CD4-positive, alpha-beta T cell (primary cell): ENCODE measurements at regions not wholly inside any gene's neighbourhood (a gene's known extent, or its start where the extent isn't known, plus 50 kb on each side); places are given as distances from the start of the nearest gene placed in this dataset.

ENCODE experiments used
- ATAC-seq: fragments of 200-7000 bp; cut with Tn5 transposase; one replicate; pipeline ENCODE4 v1.10.0; 2022; ENCODE audit warnings: mild to moderate bottlenecking; ENCODE audit not compliant: poor library complexity
- CTCF ChIA-PET: fragments of 350-600 bp; sonication (Branson Sonifier 250); formaldehyde crosslinking; loops from one replicate; lab custom pipeline; 2021; ENCODE audit warnings: antibody characterized with exemption, inconsistent platforms; lab: Charles Lee
- POLR2A ChIA-PET: fragments of 350-600 bp; sonication (Branson Sonifier 250); formaldehyde crosslinking; loops from one replicate; lab custom pipeline; 2021; ENCODE audit warnings: antibody characterized with exemption, inconsistent platforms; lab: Charles Lee
- DNase-seq, 14 experiments: peaks; one replicate each; pipeline ENCODE4 v3.0.0-alpha.2; 2013 to 2020; ENCODE audit warnings: mixed read lengths in 2 of 14
- H3K27ac ChIP-seq, 2 donors: one replicate each; pipeline versions ENCODE4 v1.5.1 to v1.7.0; 2013; ENCODE audit warnings: low read length in 2 of 2, low read depth in 1 of 2, mild to moderate bottlenecking in 1 of 2
- H3K27me3 ChIP-seq, 2 experiments: 1 replicate in 1 of 2; 2 replicates in 1 of 2; pipeline versions ENCODE4 v1.6.1 to v1.7.0; 2013; ENCODE audit warnings: low read length in 2 of 2, control low read depth in 1 of 2, mild to moderate bottlenecking in 1 of 2, moderate library complexity in 1 of 2; ENCODE audit not compliant: insufficient read depth in 2 of 2, control insufficient read depth in 1 of 2
- H3K36me3 ChIP-seq: one replicate; pipeline ENCODE4 v1.6.1; 2013; ENCODE audit warnings: low read length, control low read depth; ENCODE audit not compliant: insufficient read depth
- H3K4me1 ChIP-seq: one replicate; pipeline ENCODE4 v1.6.1; 2013; ENCODE audit warnings: low read length, control low read depth; ENCODE audit not compliant: insufficient read depth
- H3K4me3 ChIP-seq: one replicate; pipeline ENCODE4 v1.5.1; 2013; ENCODE audit warnings: mild to moderate bottlenecking, low read length, moderate library complexity
- H3K9me3 ChIP-seq, 2 experiments: 1 replicate in 1 of 2; 2 replicates in 1 of 2; pipeline versions ENCODE4 v1.6.1 to v1.7.0; 2013; ENCODE audit warnings: low read length in 2 of 2, mild to moderate bottlenecking in 2 of 2, control low read depth in 1 of 2, moderate library complexity in 1 of 2; ENCODE audit not compliant: control insufficient read depth in 1 of 2, insufficient read depth in 1 of 2
- H3K27ac Mint-ChIP-seq: one replicate; pipeline ENCODE4 v1.8.0; 2020; ENCODE audit warnings: mixed read lengths
- H3K27me3 Mint-ChIP-seq: one replicate; pipeline ENCODE4 v1.8.0; 2021; ENCODE audit warnings: mixed read lengths
- H3K36me3 Mint-ChIP-seq: one replicate; pipeline ENCODE4 v1.8.0; 2021; ENCODE audit warnings: low read depth, mixed read lengths
- H3K4me1 Mint-ChIP-seq: one replicate; pipeline ENCODE4 v1.8.0; 2021; ENCODE audit warnings: low read depth, mixed read lengths
- H3K4me3 Mint-ChIP-seq: one replicate; pipeline ENCODE4 v1.8.0; 2020; ENCODE audit warnings: mild to moderate bottlenecking, mixed read lengths
- H3K9me3 Mint-ChIP-seq: one replicate; pipeline ENCODE4 v1.8.0; 2020; ENCODE audit warnings: mixed read lengths
- CTCF ChIP-seq: fragments of 200-600 bp; IDR thresholded peaks from one replicate; pipeline ENCODE4 v1.8.0; 2022; ENCODE audit warnings: antibody characterized with exemption, mild to moderate bottlenecking
- intact Hi-C, 2 experiments: fragments of 100-400 bp; cut with DNase I in 1 of 2; cut with micrococcal nuclease in 1 of 2; formaldehyde crosslinking; loops; one replicate each; pipeline versions ENCODE4 v1.15.1 to v1.9.0; 2023 to 2025; cut with DNase I, micrococcal nuclease

GRCh38 chr5:121108725-121109124, 644.6 kb downstream of the PRR16 start:
- TF ChIP-seq CTCF: no peak
- Mint-ChIP-seq H3K4me1 (no peaks in the 10 kb centered on the region), H3K27ac (no peak overlapping the region), H3K4me3 (no peak overlapping the region), H3K9me3 (peaks cover 3% of the 10 kb centered on the region), H3K27me3 (no peaks in the 10 kb centered on the region), H3K36me3 (no peaks in the 10 kb centered on the region)
- intact Hi-C loops: no loop called here
- peaks cover 0 to 23% of the 10 kb centered on the region in 2 experiments for H3K9me3 ChIP-seq
- ATAC-seq (no peak), DNase-seq (no peak)
- POLR2A ChIA-PET: no interaction called here
- H3K4me3 ChIP-seq: no peak overlapping the region
- no peak overlapping the region for H3K27ac ChIP-seq
- no peaks in the 10 kb centered on the region for H3K36me3 ChIP-seq
- CTCF ChIA-PET: no interaction called here
- no peaks in the 10 kb centered on the region for H3K27me3 ChIP-seq
- H3K4me1 ChIP-seq: no peaks in the 10 kb centered on the region

GRCh38 chr5:121109817-121110216, 645.7 kb downstream of the PRR16 start:
- ATAC-seq (no peak), DNase-seq (no peak)
- Mint-ChIP-seq H3K27me3 (no peaks in the 10 kb centered on the region), H3K27ac (no peak overlapping the region), H3K36me3 (no peaks in the 10 kb centered on the region), H3K4me1 (no peaks in the 10 kb centered on the region), H3K4me3 (no peak overlapping the region), H3K9me3 (peaks cover 4% of the 10 kb centered on the region)
- intact Hi-C loops: no loop called here
- peaks cover 0 to 23% of the 10 kb centered on the region in 2 experiments for H3K9me3 ChIP-seq
- H3K36me3 ChIP-seq: no peaks in the 10 kb centered on the region
- no peaks in the 10 kb centered on the region for H3K27me3 ChIP-seq
- H3K27ac ChIP-seq: no peak overlapping the region
- TF ChIP-seq CTCF: no peak
- CTCF ChIA-PET: no interaction called here
- no peaks in the 10 kb centered on the region for H3K4me1 ChIP-seq
- POLR2A ChIA-PET: no interaction called here
- no peak overlapping the region for H3K4me3 ChIP-seq

GRCh38 chr5:121121786-121122185, 657.7 kb downstream of the PRR16 start:
- no peak overlapping the region for H3K4me3 ChIP-seq
- Mint-ChIP-seq H3K4me1 (no peaks in the 10 kb centered on the region), H3K27ac (no peak overlapping the region), H3K4me3 (no peak overlapping the region), H3K9me3 (peaks cover 4% of the 10 kb centered on the region), H3K27me3 (no peaks in the 10 kb centered on the region), H3K36me3 (no peaks in the 10 kb centered on the region)
- intact Hi-C loops: no loop called here
- DNase-seq (no peak), ATAC-seq (no peak)
- H3K27ac ChIP-seq: no peak overlapping the region
- ChIA-PET POLR2A (no interaction called here), CTCF (no interaction called here)
- no peaks in the 10 kb centered on the region for H3K27me3 ChIP-seq
- no peak for TF ChIP-seq CTCF
- H3K36me3 ChIP-seq: no peaks in the 10 kb centered on the region
- H3K9me3 ChIP-seq: no peaks in the 10 kb centered on the region
- no peaks in the 10 kb centered on the region for H3K4me1 ChIP-seq
